ENCODE measurements at regions not wholly inside any gene's neighbourhood (a gene's known extent, or its start where the extent isn't known, plus 50 kb on each side); places are given as distances from the start of the nearest gene placed in this dataset.

GRCh38 chr15:70245932-70246622, 148.4 kb upstream of the TLE3 start:
- H3K36me3 ChIP-seq (ENCODE audit: control insufficient read depth in 2 of 2, insufficient read depth in 2 of 2, low read length in 2 of 2): no peaks in the 10 kb centered on the region
- H3K27me3 ChIP-seq (ENCODE audit: control insufficient read depth in 2 of 2, insufficient read depth in 2 of 2, low read length in 2 of 2): no peaks in the 10 kb centered on the region
- H3K9me3 ChIP-seq (ENCODE audit: control insufficient read depth in 2 of 2, low read length in 2 of 2): no peaks in the 10 kb centered on the region
- H3K4me1 ChIP-seq (ENCODE audit: control insufficient read depth in 2 of 2, insufficient read depth in 2 of 2, low read length in 2 of 2): no peaks in the 10 kb centered on the region
- H3K9ac ChIP-seq (ENCODE audit: low read depth in 1 of 2, low read length in 2 of 2): no peak overlapping the region
- no peak overlapping the region for H3K27ac ChIP-seq (ENCODE audit: low read depth in 2 of 2, low read length in 2 of 2)
- H3K4me3 ChIP-seq (ENCODE audit: low read length in 2 of 2): no peak overlapping the region

- Histone ChIP-seq H3K4me3 (ENCODE audit: low read length in 2 of 2) (no peak overlapping the region), H3K36me3 (ENCODE audit: control insufficient read depth in 2 of 2, insufficient read depth in 2 of 2, low read length in 2 of 2) (no peaks in the 10 kb centered on the region), H3K9me3 (ENCODE audit: control insufficient read depth in 2 of 2, low read length in 2 of 2) (no peaks in the 10 kb centered on the region), H3K9ac (ENCODE audit: low read depth in 1 of 2, low read length in 2 of 2) (no peak overlapping the region), H3K27ac (ENCODE audit: low read depth in 2 of 2, low read length in 2 of 2) (no peak overlapping the region), H3K27me3 (ENCODE audit: control insufficient read depth in 2 of 2, insufficient read depth in 2 of 2, low read length in 2 of 2) (no peaks in the 10 kb centered on the region), H3K4me1 (ENCODE audit: control insufficient read depth in 2 of 2, insufficient read depth in 2 of 2, low read length in 2 of 2) (no peaks in the 10 kb centered on the region)
These were observed 147.3 kb upstream of the TLE3 start for GRCh38 chr15:70244978-70245542.

GRCh38 chr15:70243686-70244540, 146.2 kb upstream of the TLE3 start:
- no peaks in the 10 kb centered on the region for H3K27me3 ChIP-seq (ENCODE audit: control insufficient read depth in 2 of 2, insufficient read depth in 2 of 2, low read length in 2 of 2)
- H3K9ac ChIP-seq (ENCODE audit: low read depth in 1 of 2, low read length in 2 of 2): no peak overlapping the region
- H3K9me3 ChIP-seq (ENCODE audit: control insufficient read depth in 2 of 2, low read length in 2 of 2): no peaks in the 10 kb centered on the region
- no peaks in the 10 kb centered on the region for H3K4me1 ChIP-seq (ENCODE audit: control insufficient read depth in 2 of 2, insufficient read depth in 2 of 2, low read length in 2 of 2)
- H3K4me3 ChIP-seq (ENCODE audit: low read length in 2 of 2): no peak overlapping the region
- H3K27ac ChIP-seq (ENCODE audit: low read depth in 2 of 2, low read length in 2 of 2): no peak overlapping the region
- H3K36me3 ChIP-seq (ENCODE audit: control insufficient read depth in 2 of 2, insufficient read depth in 2 of 2, low read length in 2 of 2): no peaks in the 10 kb centered on the region

- Histone ChIP-seq H3K4me1 (ENCODE audit: control insufficient read depth in 2 of 2, insufficient read depth in 2 of 2, low read length in 2 of 2) (no peaks in the 10 kb centered on the region), H3K27ac (ENCODE audit: low read depth in 2 of 2, low read length in 2 of 2) (no peak overlapping the region), H3K9me3 (ENCODE audit: control insufficient read depth in 2 of 2, low read length in 2 of 2) (no peaks in the 10 kb centered on the region), H3K27me3 (ENCODE audit: control insufficient read depth in 2 of 2, insufficient read depth in 2 of 2, low read length in 2 of 2) (no peaks in the 10 kb centered on the region), H3K36me3 (ENCODE audit: control insufficient read depth in 2 of 2, insufficient read depth in 2 of 2, low read length in 2 of 2) (no peaks in the 10 kb centered on the region), H3K9ac (ENCODE audit: low read depth in 1 of 2, low read length in 2 of 2) (no peak overlapping the region), H3K4me3 (ENCODE audit: low read length in 2 of 2) (no peak overlapping the region)
These were observed 145.4 kb upstream of the TLE3 start for GRCh38 chr15:70242951-70243685.

- H3K27ac ChIP-seq (ENCODE audit: low read depth in 2 of 2, low read length in 2 of 2): no peak overlapping the region
- no peaks in the 10 kb centered on the region for H3K36me3 ChIP-seq (ENCODE audit: control insufficient read depth in 2 of 2, insufficient read depth in 2 of 2, low read length in 2 of 2)
- no peaks in the 10 kb centered on the region for H3K9me3 ChIP-seq (ENCODE audit: control insufficient read depth in 2 of 2, low read length in 2 of 2)
- no peaks in the 10 kb centered on the region for H3K27me3 ChIP-seq (ENCODE audit: control insufficient read depth in 2 of 2, insufficient read depth in 2 of 2, low read length in 2 of 2)
- no peak overlapping the region for H3K9ac ChIP-seq (ENCODE audit: low read depth in 1 of 2, low read length in 2 of 2)
- H3K4me1 ChIP-seq (ENCODE audit: control insufficient read depth in 2 of 2, insufficient read depth in 2 of 2, low read length in 2 of 2): no peaks in the 10 kb centered on the region
- H3K4me3 ChIP-seq (ENCODE audit: low read length in 2 of 2): no peak overlapping the region
These were observed 144.0 kb upstream of the TLE3 start for GRCh38 chr15:70241561-70242320.

GRCh38 chr15:70240820-70241430, 143.2 kb upstream of the TLE3 start:
- Histone ChIP-seq H3K9ac (ENCODE audit: low read depth in 1 of 2, low read length in 2 of 2) (no peak overlapping the region), H3K4me3 (ENCODE audit: low read length in 2 of 2) (no peak overlapping the region), H3K4me1 (ENCODE audit: control insufficient read depth in 2 of 2, insufficient read depth in 2 of 2, low read length in 2 of 2) (no peaks in the 10 kb centered on the region), H3K36me3 (ENCODE audit: control insufficient read depth in 2 of 2, insufficient read depth in 2 of 2, low read length in 2 of 2) (no peaks in the 10 kb centered on the region), H3K27me3 (ENCODE audit: control insufficient read depth in 2 of 2, insufficient read depth in 2 of 2, low read length in 2 of 2) (no peaks in the 10 kb centered on the region), H3K9me3 (ENCODE audit: control insufficient read depth in 2 of 2, low read length in 2 of 2) (no peaks in the 10 kb centered on the region), H3K27ac (ENCODE audit: low read depth in 2 of 2, low read length in 2 of 2) (no peak overlapping the region)

- Histone ChIP-seq H3K4me3 (ENCODE audit: low read length in 2 of 2) (no peak overlapping the region), H3K36me3 (ENCODE audit: control insufficient read depth in 2 of 2, insufficient read depth in 2 of 2, low read length in 2 of 2) (no peaks in the 10 kb centered on the region), H3K9me3 (ENCODE audit: control insufficient read depth in 2 of 2, low read length in 2 of 2) (no peaks in the 10 kb centered on the region), H3K4me1 (ENCODE audit: control insufficient read depth in 2 of 2, insufficient read depth in 2 of 2, low read length in 2 of 2) (no peaks in the 10 kb centered on the region), H3K27ac (ENCODE audit: low read depth in 2 of 2, low read length in 2 of 2) (no peak overlapping the region), H3K27me3 (ENCODE audit: control insufficient read depth in 2 of 2, insufficient read depth in 2 of 2, low read length in 2 of 2) (no peaks in the 10 kb centered on the region), H3K9ac (ENCODE audit: low read depth in 1 of 2, low read length in 2 of 2) (no peak overlapping the region)
These were observed 142.4 kb upstream of the TLE3 start for GRCh38 chr15:70240082-70240481.

- H3K27me3 ChIP-seq (ENCODE audit: control insufficient read depth in 2 of 2, insufficient read depth in 2 of 2, low read length in 2 of 2): no peaks in the 10 kb centered on the region
- no peak overlapping the region for H3K9ac ChIP-seq (ENCODE audit: low read depth in 1 of 2, low read length in 2 of 2)
- no peak overlapping the region for H3K27ac ChIP-seq (ENCODE audit: low read depth in 2 of 2, low read length in 2 of 2)
- no peak overlapping the region for H3K4me3 ChIP-seq (ENCODE audit: low read length in 2 of 2)
- H3K4me1 ChIP-seq (ENCODE audit: control insufficient read depth in 2 of 2, insufficient read depth in 2 of 2, low read length in 2 of 2): no peaks in the 10 kb centered on the region
- no peaks in the 10 kb centered on the region for H3K36me3 ChIP-seq (ENCODE audit: control insufficient read depth in 2 of 2, insufficient read depth in 2 of 2, low read length in 2 of 2)
- no peaks in the 10 kb centered on the region for H3K9me3 ChIP-seq (ENCODE audit: control insufficient read depth in 2 of 2, low read length in 2 of 2)
These were observed 141.2 kb upstream of the TLE3 start for GRCh38 chr15:70238917-70239316.

GRCh38 chr15:70237626-70238025, 139.9 kb upstream of the TLE3 start:
- no peaks in the 10 kb centered on the region for H3K4me1 ChIP-seq (ENCODE audit: control insufficient read depth in 2 of 2, insufficient read depth in 2 of 2, low read length in 2 of 2)

More at GRCh38 chr15:70237626-70238025, 139.9 kb upstream of the TLE3 start:
- no peaks in the 10 kb centered on the region for H3K9me3 ChIP-seq (ENCODE audit: control insufficient read depth in 2 of 2, low read length in 2 of 2)
- no peaks in the 10 kb centered on the region for H3K36me3 ChIP-seq (ENCODE audit: control insufficient read depth in 2 of 2, insufficient read depth in 2 of 2, low read length in 2 of 2)
- H3K27me3 ChIP-seq (ENCODE audit: control insufficient read depth in 2 of 2, insufficient read depth in 2 of 2, low read length in 2 of 2): no peaks in the 10 kb centered on the region
- H3K27ac ChIP-seq (ENCODE audit: low read depth in 2 of 2, low read length in 2 of 2): no peak overlapping the region
- H3K4me3 ChIP-seq (ENCODE audit: low read length in 2 of 2): no peak overlapping the region
- H3K9ac ChIP-seq (ENCODE audit: low read depth in 1 of 2, low read length in 2 of 2): no peak overlapping the region

Data from mucosa of rectum (tissue), 2 donors.